Panc1 (cell line): ENCODE measurements at regions not wholly inside any gene's neighbourhood (a gene's known extent, or its start where the extent isn't known, plus 50 kb on each side); places are given as distances from the start of the nearest gene placed in this dataset.

Experiments
- ATAC-seq: fragments of 200-7000 bp; cut with Tn5 transposase; 2 replicates; pipeline ENCODE4 v1.9.1; 2020; ENCODE audit warnings: mild to moderate bottlenecking, moderate library complexity
- BruUV-seq: library from RNA; stranded (reverse); fragments of 400-500 nt; replicated peaks from 2 replicates; lab custom pipeline; 2021; lab: Mats Ljungman, UMichigan
- CTCF ChIA-PET: fragments of 300-600 bp; sonication (Branson Sonifier 250); formaldehyde crosslinking; loops from one replicate; lab custom pipeline; 2022; ENCODE audit warnings: antibody characterized with exemption; lab: Charles Lee
- POLR2A ChIA-PET: fragments of 300-600 bp; sonication (Branson Sonifier 250); formaldehyde crosslinking; loops from one replicate; lab custom pipeline; 2022; ENCODE audit warnings: antibody characterized with exemption; lab: Charles Lee
- DNase-seq: peaks from one replicate; pipeline ENCODE4 v3.0.0-alpha.2; 2010; ENCODE audit warnings: low read depth, low spot score
- H3K27ac ChIP-seq: 2 replicates; pipeline ENCODE4 v1.5.1; 2011; ENCODE audit warnings: mild to moderate bottlenecking, low read length, inconsistent platforms
- H3K27me3 ChIP-seq: fragments of 200-500 bp; sonication (Bioruptor generic); 2 replicates; pipeline ENCODE4 v1.6.0; 2014; ENCODE audit warnings: low read length, inconsistent platforms; ENCODE audit not compliant: control insufficient read depth, insufficient read depth
- H3K36me3 ChIP-seq: fragments of 200-500 bp; sonication (Bioruptor generic); 2 replicates; pipeline ENCODE4 v1.5.1; 2014; ENCODE audit warnings: inconsistent platforms, mild to moderate bottlenecking, low read length, moderate library complexity; ENCODE audit not compliant: control insufficient read depth, insufficient read depth
- H3K4me1 ChIP-seq: 2 replicates; pipeline ENCODE4 v1.5.1; 2011; ENCODE audit warnings: inconsistent platforms, mild to moderate bottlenecking, low read length, moderate library complexity; ENCODE audit not compliant: control insufficient read depth, insufficient read depth
- H3K4me3 ChIP-seq, 2 experiments: 2 replicates each; pipeline ENCODE4 v1.5.1; 2011 to 2012; ENCODE audit warnings: low read depth in 2 of 2, low read length in 2 of 2, mild to moderate bottlenecking in 2 of 2, inconsistent platforms in 1 of 2, moderate library complexity in 1 of 2
- H3K9me3 ChIP-seq: fragments of 200-500 bp; sonication (Bioruptor generic); 2 replicates; pipeline ENCODE4 v1.5.1; 2014; ENCODE audit warnings: low read depth, mild to moderate bottlenecking, inconsistent platforms, low read length, moderate library complexity; ENCODE audit not compliant: control insufficient read depth, insufficient read depth
- CTCF ChIP-seq: fragments of 450-650 bp; IDR thresholded peaks from 2 replicates; pipeline ENCODE4 v1.5.1; 2017; ENCODE audit warnings: mild to moderate bottlenecking
- POLR2AphosphoS5 ChIP-seq: IDR thresholded peaks from 2 replicates; pipeline ENCODE4 v1.6.1; 2012; ENCODE audit warnings: mild to moderate bottlenecking, low read depth, low read length, moderate library complexity
- REST ChIP-seq, 2 experiments: IDR thresholded peaks; 2 replicates each; pipeline ENCODE4 v1.6.1; 2011 to 2012; ENCODE audit warnings: low read depth in 2 of 2, control low read depth in 1 of 2, low read length in 1 of 2, mild to moderate bottlenecking in 1 of 2, moderate library complexity in 1 of 2; ENCODE audit not compliant: insufficient read depth in 1 of 2
- SIN3A ChIP-seq: IDR thresholded peaks from 2 replicates; pipeline ENCODE4 v1.6.1; 2012; ENCODE audit warnings: low read depth, mild to moderate bottlenecking, low read length, moderate library complexity, borderline replicate concordance; ENCODE audit not compliant: insufficient read depth
- TCF7L2 ChIP-seq: IDR thresholded peaks from 2 replicates; pipeline ENCODE4 v1.6.1; 2011; ENCODE audit warnings: mild to moderate bottlenecking, low read depth, low read length, inconsistent platforms
- in situ Hi-C: cut with HindIII; loops from 2 replicates; pipeline ENCODE4 v1.10.0; 2016; ENCODE audit warnings: low sequenced_read_pairs, low pct_unique_long_range_greater_than_20kb
- intact Hi-C: fragments of 100-400 bp; cut with micrococcal nuclease; formaldehyde crosslinking; loops from one replicate; pipeline ENCODE4 v1.10.0; 2022; ENCODE audit not compliant: unreplicated experiment

GRCh38 chr1:10860682-10861081, 64.2 kb upstream of the CASZ1 start:
- TF ChIP-seq POLR2AphosphoS5, result no peak
- TF ChIP-seq TCF7L2, result no peak
- no peak for TF ChIP-seq SIN3A
- no peak for TF ChIP-seq CTCF
- Histone ChIP-seq H3K9me3 (no peaks in the 10 kb centered on the region), H3K4me3 (no peak overlapping the region), H3K36me3 (no peaks in the 10 kb centered on the region), H3K27ac (no peak overlapping the region), H3K27me3 (no peaks in the 10 kb centered on the region), H3K4me1 (no peaks in the 10 kb centered on the region)
- ChIA-PET POLR2A (no interaction called here), CTCF (no interaction called here)
- intact Hi-C loops, result no loop called here
- DNase-seq, result no peak
- in situ Hi-C loops, result no loop called here
- BruUV-seq, result no TSS peak
- ATAC-seq, result no peak

GRCh38 chr1:10861822-10862221, 65.4 kb upstream of the CASZ1 start:
- in situ Hi-C loops, result no loop called here
- ATAC-seq (0 out of 2 replicates have a peak, but pooled peaks have one; percentile 36), DNase-seq (no peak)
- Histone ChIP-seq H3K27ac (no peak overlapping the region), H3K36me3 (no peaks in the 10 kb centered on the region), H3K4me1 (peaks cover 4% of the 10 kb centered on the region), H3K9me3 (no peaks in the 10 kb centered on the region), H3K4me3 (no peak overlapping the region), H3K27me3 (no peaks in the 10 kb centered on the region)
- ChIA-PET CTCF (no interaction called here), POLR2A (no interaction called here)
- intact Hi-C loops, result no loop called here
- TF ChIP-seq CTCF, result no peak
- TF ChIP-seq REST (IDR thresholded peaks at IDR 0.05; ENCODE audit: insufficient read depth in 1 of 2, low read depth in 2 of 2, low read length in 1 of 2), result no peak
- TF ChIP-seq POLR2AphosphoS5, result no peak
- TF ChIP-seq TCF7L2, result no peak
- no peak for TF ChIP-seq SIN3A
- BruUV-seq, result no TSS peak
